GM21786 (cell line): ENCODE measurements at regions not wholly inside any gene's neighbourhood (a gene's known extent, or its start where the extent isn't known, plus 50 kb on each side); places are given as distances from the start of the nearest gene placed in this dataset.
"Not testable (repeated sequence)": the region's sequence is repeated elsewhere in the genome, so short reads cannot be mapped to it uniquely, and the experiment has no call there.

ENCODE experiments used
- ATAC-seq: cut with Tn5 transposase; IDR thresholded peaks from one replicate; pipeline ENCODE4 v1.9.1; 2021; ENCODE audit not compliant: unreplicated experiment

DNA sequence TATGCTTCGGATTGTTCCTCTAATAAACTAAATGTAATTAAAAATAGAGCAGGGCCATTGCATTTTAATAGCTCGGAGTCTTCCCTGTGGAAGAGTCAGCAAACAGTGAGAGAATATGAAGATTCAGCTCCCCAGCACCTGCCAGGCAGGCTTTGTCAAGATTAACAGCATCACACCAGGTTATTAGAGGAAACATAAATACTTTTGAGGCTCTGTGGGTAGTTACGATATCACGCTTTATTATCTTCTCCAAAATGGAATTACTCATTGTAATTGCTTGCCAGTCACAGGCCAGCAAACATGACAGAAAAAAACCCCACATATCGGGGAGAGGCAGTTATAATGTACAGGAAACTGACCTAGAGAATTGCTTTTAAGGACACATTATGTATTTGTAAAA lies 303.9 kb downstream of the CPS1 start:
- no peak for ATAC-seq

DNA sequence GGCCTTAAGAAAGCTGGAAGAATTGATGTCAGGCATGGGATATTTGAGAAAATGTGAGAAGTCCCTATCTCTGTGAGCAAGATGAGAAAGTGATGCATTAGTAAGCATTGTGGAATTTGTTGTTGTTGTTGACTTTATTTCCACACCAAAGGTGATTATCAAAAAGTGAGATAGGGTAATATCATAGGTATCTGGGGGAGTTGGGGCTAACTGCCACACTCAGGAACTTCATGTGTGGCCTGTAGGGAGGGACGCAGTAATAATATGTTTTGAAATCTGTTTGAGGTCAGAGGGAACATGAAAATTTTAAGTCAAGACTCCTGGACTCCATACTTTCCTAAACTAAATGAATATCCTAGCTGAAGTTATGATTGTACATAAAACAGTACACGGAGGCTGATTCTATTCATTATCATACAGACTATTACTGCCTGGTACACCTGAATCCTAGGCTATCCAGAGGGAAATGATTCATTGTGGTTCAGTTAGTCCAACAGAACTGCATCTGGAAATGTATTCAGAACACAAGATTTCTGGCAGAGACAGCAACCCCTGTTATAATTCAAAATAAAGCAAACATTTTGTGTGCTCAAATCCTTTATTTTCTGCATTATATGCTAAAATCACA lies 304.8 kb downstream of the CPS1 start:
- no peak for ATAC-seq

DNA sequence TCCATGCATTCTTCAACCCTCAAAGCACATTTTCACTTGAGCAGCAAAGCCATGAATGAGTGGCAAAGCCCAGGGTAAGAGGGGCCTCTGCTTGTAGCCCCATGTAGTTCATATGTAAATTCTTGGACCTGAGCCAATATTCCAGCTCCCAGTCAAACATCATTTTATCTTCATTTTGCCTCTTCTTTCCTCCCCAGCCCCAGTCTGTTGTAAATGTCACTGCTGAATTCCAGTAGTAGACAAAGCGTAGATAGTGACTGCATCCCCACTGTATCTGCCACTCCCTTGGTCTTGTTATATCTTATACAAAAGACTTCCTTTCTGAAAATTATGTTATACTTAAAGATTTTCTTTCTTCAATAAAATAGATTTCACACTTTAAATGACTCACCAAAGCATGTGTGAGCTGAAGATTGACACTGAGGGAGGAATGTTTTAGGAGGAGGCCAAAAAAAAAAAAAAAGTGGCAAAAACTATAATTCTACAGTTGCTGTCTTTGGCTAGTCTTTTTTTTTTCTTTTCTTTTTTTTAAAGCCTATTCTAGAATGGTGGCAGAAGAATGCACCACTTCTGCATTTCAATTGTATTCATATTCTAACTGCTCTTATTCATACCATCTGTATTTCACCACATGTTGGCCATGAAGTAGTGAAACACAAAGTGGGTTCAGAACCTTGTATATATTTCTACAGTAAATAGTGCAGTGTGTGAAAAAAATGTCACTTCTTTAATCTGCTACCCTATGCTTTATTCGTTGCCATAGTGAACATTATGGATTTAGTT lies 306.1 kb downstream of the CPS1 start:
- no peak for ATAC-seq

- ATAC-seq = no peak
Observed at GRCh38 chr2:210863283-210863682, 306.9 kb downstream of the CPS1 start.

GRCh38 chr2:210871566-210871965 lies 315.2 kb downstream of the CPS1 start:
- ATAC-seq = not testable (repeated sequence)

GRCh38 chr2:210873631-210874030 lies 317.2 kb downstream of the CPS1 start:
- no peak for ATAC-seq

DNA sequence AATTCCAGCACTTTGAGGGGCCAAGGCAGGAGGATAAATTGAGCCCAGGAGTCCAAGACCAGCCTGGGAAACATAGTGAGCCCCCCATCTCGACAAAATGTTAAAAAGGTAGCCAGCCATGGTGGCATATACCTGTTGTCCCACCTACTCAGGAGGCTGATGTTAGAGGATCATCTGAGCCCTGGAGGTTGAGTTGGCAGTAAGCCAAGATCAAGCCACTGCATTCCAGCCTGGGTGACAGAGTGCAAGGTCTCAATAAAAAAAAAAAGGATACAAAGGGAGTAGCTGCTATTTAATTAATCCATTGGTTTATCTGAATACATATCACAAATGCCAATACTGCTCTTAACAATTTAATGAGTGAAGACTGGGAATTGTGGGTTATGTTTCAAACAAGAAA lies 327.8 kb downstream of the CPS1 start:
- ATAC-seq = no peak

GRCh38 chr2:210888035-210888434 lies 331.6 kb downstream of the CPS1 start:
- no peak for ATAC-seq

- no peak for ATAC-seq
Observed at GRCh38 chr2:210895132-210895531, 338.7 kb downstream of the CPS1 start.

- ATAC-seq = no peak
Observed at GRCh38 chr2:210899131-210899530, 342.7 kb downstream of the CPS1 start.

DNA sequence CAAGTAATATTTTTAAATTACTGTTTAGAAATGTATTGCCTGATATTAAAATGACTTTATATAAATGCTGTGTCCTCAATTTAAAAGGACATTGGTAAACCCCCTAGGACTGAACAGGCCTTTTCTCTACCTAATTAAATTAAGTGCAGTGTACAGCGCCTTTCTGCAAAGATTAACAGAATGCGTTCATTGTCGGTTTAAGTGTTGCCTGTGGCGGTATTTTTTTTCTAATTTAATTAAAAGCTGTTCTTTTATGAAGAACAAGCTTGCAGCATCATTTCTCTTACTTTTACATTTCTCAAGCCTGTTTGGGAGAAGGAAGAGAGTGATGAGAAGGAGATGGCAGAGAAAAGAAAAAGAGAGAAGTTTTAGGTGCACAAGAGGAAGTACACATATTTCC lies 344.9 kb downstream of the CPS1 start:
- ATAC-seq = no peak

DNA sequence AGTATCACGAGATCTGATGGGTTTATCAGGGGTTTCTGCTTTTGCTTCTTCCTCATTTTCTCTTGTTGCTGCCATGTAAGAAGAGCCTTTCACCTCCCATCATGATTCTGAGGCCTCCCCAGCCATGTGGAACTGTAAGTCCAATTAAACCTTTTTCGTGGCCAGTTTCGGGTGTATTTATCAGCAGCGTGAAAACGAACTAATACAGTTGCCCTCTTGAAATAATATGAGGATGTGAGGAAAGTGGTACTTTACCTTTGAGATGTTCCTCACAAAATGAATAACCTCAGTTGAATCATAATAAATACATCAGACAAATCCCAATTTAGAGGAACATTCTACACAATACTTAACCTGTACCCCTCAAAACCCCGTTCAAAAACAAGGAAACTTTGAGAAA lies 356.4 kb downstream of the CPS1 start:
- ATAC-seq = no peak

DNA sequence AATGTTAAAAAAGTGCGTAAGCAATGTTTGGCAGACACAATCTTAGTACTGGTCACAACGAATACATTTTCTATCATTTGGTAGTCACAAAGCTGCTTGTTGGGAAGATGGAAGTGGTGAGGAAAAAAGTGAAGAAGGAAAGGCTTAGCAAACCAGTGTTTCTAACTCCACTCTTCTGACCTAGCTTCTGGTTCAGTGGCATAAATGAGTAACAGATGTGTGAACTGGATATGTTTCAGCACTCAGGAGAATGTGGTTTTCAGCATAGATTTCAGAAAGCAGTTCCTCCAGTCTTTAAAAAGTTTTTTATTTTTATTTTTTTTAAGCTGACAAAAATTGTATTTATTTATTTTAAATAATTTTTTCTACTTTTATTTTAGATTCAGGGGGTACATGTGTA lies 357.1 kb downstream of the CPS1 start:
- ATAC-seq = no peak

GRCh38 chr2:210915912-210916311 lies 359.5 kb downstream of the CPS1 start:
- no peak for ATAC-seq

GRCh38 chr2:210917465-210917864 lies 361.1 kb downstream of the CPS1 start:
- no peak for ATAC-seq

GRCh38 chr2:210919128-210919527 lies 362.7 kb downstream of the CPS1 start:
- ATAC-seq = no peak

DNA sequence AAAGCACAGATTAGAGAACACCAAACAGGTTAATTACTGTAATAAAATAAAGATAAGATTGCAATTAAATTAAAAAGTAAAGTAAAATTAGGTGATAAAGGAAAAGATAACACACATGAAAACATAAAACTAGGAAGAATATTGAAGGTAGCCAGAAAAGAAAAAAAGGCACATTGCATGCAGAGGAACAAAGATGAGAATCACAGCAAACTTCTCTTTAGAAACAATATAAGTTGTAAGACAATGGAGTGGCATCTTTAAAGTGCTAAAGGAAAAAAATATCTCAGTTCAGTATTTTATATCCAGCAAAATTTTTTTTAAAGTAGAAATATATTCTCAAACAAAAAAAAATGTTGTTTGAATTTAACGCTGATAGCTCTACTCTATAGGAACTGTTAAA lies 366.0 kb downstream of the CPS1 start:
- no peak for ATAC-seq

- no peak for ATAC-seq
Observed at GRCh38 chr2:210928714-210929113, 372.3 kb downstream of the CPS1 start.

DNA sequence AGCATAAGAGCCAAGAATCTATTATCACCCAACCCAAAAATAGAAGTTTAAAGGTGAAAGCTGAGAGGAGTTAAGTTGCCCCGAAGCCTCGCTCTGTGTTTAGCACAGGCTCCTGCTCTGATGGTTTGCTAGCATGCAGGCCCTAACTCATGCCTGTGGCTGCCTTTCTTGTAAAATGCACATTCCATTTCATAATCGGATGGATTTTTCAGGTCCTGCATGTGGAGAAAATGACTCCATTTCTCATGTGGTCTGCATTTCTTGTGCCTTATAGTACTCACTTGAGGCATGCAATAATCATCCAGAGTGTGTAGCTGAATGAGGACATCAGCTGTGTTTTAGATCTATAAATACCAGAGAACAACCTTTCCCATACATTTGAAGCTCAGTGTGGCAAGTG lies 381.8 kb downstream of the CPS1 start:
- ATAC-seq = no peak

GRCh38 chr2:210946395-210946794 lies 390.0 kb downstream of the CPS1 start:
- no peak for ATAC-seq

- ATAC-seq = not testable (repeated sequence)
Observed at GRCh38 chr2:210950434-210951060, 394.1 kb downstream of the CPS1 start.

- ATAC-seq = no peak
Observed at GRCh38 chr2:210954386-210954907, 398.0 kb downstream of the CPS1 start.
